Calu3 (cell line): ENCODE measurements at regions not wholly inside any gene's neighbourhood (a gene's known extent, or its start where the extent isn't known, plus 50 kb on each side); places are given as distances from the start of the nearest gene placed in this dataset.

Source experiments
- BruUV-seq: library from RNA; stranded (reverse); fragments of 400-500 nt; replicated peaks from 2 replicates; lab custom pipeline; 2021; lab: Mats Ljungman, UMichigan
- CTCF ChIA-PET: fragments of 300-600 bp; sonication (Branson Sonifier 250); formaldehyde crosslinking; loops from one replicate; lab custom pipeline; 2022; ENCODE audit warnings: antibody characterized with exemption; lab: Charles Lee
- DNase-seq: peaks from one replicate; pipeline ENCODE4 v3.0.0; 2022
- H3K27ac Mint-ChIP-seq: one replicate; pipeline ENCODE4 v1.8.0; 2022; ENCODE audit warnings: mixed read lengths; ENCODE audit not compliant: unreplicated experiment
- H3K27me3 Mint-ChIP-seq: one replicate; pipeline ENCODE4 v1.8.0; 2022; ENCODE audit warnings: mixed read lengths; ENCODE audit not compliant: unreplicated experiment
- H3K36me3 Mint-ChIP-seq: one replicate; pipeline ENCODE4 v1.8.0; 2022; ENCODE audit warnings: mild to moderate bottlenecking, moderate library complexity, mixed read lengths; ENCODE audit not compliant: insufficient read depth, unreplicated experiment
- H3K4me1 Mint-ChIP-seq: one replicate; pipeline ENCODE4 v1.8.0; 2022; ENCODE audit warnings: mild to moderate bottlenecking, low read depth, mixed read lengths; ENCODE audit not compliant: unreplicated experiment
- H3K4me3 Mint-ChIP-seq: one replicate; pipeline ENCODE4 v1.8.0; 2022; ENCODE audit warnings: mild to moderate bottlenecking, low read depth, moderate library complexity, mixed read lengths; ENCODE audit not compliant: unreplicated experiment
- H3K9me3 Mint-ChIP-seq: one replicate; pipeline ENCODE4 v1.8.0; 2022; ENCODE audit warnings: low read depth, mixed read lengths; ENCODE audit not compliant: unreplicated experiment
- intact Hi-C: fragments of 100-400 bp; cut with micrococcal nuclease; formaldehyde crosslinking; loops from one replicate; pipeline ENCODE4 v1.10.0; 2022; ENCODE audit not compliant: unreplicated experiment
- TF ChIP-seq, protein P1 (sequence below): fragments of 200-600 bp; IDR thresholded peaks from one replicate; pipeline ENCODE4 v1.8.0; 2022; ENCODE audit warnings: antibody characterized with exemption; ENCODE audit not compliant: unreplicated experiment

DNA sequence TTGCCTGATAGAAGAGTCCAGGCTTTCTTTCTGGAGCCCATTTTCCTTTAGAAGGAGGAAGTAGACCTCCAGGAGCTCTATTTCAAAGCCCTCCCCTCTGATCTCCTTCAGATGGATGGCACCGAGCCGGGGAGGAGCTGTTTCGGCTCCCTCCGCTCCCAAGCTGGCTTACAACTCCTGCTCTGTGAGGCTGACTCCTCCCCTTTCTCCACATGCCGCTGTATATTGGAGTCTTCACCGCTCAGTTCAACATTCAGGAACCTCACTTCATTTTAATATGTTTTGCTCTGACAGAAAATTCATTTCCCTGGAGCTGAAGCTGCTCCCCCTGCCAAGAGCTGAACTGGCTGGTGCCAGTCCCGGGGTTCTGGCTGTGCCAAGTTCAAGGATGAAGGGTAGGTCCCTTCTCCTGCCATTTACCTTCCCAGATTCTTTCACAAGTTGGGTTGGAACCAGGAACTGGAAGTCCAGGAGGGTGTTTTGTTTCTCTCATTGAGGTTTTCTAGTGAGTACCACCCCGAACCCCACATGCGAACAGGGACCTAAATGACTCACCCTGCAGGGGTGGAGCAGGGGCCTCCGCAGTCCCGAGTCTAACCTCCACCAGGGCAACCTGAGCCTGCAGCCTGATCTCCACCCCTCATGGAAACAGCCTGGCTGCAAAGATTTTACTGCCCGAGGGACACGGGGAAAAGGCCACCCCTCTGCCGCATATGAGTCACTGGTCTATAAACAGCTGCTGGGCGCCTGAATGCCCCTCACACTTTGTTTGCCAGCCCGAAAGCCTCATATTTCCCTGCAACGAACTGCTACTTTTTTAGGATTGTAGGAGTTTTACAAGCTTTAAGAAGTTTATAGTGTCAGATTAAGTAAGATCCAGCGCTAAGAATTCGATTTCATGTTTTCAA is 68.6 kb upstream of the FOXA2 start:
- DNase-seq = no peak
- BruUV-seq = no TSS peak
- intact Hi-C loops = no loop called here

DNA sequence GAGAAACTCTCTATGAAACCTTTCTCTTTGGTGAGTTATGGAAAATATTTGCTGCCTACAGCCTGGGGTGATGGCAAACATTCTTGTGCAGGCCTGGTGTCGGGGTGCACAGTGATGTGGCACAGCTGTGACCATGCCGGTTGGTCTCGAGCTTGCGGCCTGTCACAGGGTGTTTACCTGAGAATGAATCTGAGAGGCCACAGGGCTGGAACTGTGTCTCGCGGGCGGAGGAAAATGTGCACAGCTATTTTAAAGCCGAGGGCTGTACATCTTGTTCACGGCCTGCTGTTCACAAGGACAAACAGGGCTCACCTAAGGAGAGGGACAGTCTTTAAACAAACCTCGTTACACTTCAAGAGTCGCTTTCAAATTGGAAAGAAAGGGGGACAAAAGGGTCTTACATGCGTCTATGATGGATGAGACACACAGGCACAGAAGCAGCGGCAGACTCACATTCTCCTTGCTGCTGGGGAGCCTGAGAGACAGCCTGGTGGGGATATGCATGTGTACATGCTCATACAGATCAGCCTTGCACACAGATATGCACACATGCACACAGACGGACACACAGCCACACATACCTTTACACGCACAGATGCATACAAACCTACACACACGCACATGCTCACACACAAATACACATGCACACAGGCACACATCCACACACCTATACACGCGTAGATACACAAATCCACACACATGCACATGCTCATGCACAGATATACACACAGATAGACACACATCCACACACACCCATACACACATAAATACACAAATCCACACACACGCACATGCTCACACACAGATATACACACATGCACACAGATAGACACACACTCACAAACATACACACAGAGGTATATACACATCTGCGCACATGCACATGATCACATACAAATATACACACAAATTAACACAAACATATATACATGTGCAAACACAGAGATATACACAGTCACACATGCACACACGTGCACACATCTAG is 69.6 kb upstream of the FOXA2 start:
- intact Hi-C loops = no loop called here
- H3K36me3 Mint-ChIP-seq = no peaks in the 10 kb centered on the region
- CTCF ChIA-PET = no interaction called here

More for the DNA sequence above, 68.6 kb upstream of the FOXA2 start:
- Mint-ChIP-seq H3K27ac (no peak overlapping the region), H3K9me3 (no peaks in the 10 kb centered on the region), H3K27me3 (no peaks in the 10 kb centered on the region), H3K36me3 (no peaks in the 10 kb centered on the region), H3K4me3 (no peak overlapping the region), H3K4me1 (no peaks in the 10 kb centered on the region)
- CTCF ChIA-PET = no interaction called here
- TF ChIP-seq, protein P1, sequence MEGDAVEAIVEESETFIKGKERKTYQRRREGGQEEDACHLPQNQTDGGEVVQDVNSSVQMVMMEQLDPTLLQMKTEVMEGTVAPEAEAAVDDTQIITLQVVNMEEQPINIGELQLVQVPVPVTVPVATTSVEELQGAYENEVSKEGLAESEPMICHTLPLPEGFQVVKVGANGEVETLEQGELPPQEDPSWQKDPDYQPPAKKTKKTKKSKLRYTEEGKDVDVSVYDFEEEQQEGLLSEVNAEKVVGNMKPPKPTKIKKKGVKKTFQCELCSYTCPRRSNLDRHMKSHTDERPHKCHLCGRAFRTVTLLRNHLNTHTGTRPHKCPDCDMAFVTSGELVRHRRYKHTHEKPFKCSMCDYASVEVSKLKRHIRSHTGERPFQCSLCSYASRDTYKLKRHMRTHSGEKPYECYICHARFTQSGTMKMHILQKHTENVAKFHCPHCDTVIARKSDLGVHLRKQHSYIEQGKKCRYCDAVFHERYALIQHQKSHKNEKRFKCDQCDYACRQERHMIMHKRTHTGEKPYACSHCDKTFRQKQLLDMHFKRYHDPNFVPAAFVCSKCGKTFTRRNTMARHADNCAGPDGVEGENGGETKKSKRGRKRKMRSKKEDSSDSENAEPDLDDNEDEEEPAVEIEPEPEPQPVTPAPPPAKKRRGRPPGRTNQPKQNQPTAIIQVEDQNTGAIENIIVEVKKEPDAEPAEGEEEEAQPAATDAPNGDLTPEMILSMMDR = no peak

DNA sequence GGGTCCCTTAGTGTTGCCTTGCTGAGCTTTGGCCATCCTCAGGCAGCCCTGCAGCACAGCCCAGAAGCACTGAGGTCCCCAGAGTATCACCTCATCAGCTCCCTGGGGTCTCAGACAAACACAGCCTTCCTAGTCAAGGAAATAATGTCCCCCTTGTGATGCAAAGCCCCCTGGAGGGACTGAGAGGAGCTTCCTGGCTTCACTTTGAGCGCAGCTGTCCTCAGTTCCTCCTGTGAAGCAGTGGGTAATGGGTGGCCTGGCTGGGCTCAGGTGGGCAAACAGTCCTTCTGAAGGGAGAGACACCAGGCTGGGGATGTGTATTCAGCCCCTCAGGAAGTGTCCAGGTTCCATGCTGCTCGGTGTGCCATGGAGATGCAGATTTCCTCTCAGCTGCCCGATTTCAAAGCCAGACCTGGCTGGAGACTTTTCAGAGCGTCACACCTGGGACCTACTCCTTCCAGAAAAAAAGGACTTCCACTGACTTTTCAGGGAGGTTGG is 79.2 kb upstream of the FOXA2 start:
- BruUV-seq = no TSS peak
- intact Hi-C loops = no loop called here
- Mint-ChIP-seq H3K36me3 (no peaks in the 10 kb centered on the region), H3K9me3 (no peaks in the 10 kb centered on the region), H3K27me3 (peaks cover 25% of the 10 kb centered on the region), H3K4me3 (no peak overlapping the region), H3K4me1 (no peaks in the 10 kb centered on the region), H3K27ac (no peak overlapping the region)
- TF ChIP-seq, protein P1 = no peak
- CTCF ChIA-PET = no interaction called here
- DNase-seq = no peak

More for the DNA sequence above, 69.6 kb upstream of the FOXA2 start:
- Mint-ChIP-seq H3K27me3 (no peaks in the 10 kb centered on the region), H3K4me1 (no peaks in the 10 kb centered on the region), H3K9me3 (no peaks in the 10 kb centered on the region), H3K27ac (no peak overlapping the region), H3K4me3 (no peak overlapping the region)
- BruUV-seq = no TSS peak
- DNase-seq = no peak
- TF ChIP-seq, protein P1 = no peak

DNA sequence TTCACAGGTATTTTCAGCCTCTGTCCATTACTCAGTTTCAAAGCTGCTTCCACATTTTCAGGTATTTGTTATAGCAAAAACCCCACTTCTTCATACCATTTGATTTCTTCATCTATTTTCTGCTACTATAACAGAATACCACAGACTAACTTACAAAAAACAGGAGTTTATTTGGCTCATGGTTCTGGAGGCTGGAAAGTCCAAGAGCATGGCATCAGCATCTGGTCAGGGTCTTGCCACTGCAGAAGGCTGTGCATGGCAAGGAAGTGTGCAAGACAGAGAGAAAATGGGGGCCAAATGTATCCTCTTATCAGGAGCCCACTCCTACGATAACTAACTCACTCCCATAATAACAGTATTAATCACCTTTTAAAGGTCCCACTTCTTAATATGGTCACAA is 82.8 kb upstream of the FOXA2 start:
- intact Hi-C loops = no loop called here
- H3K36me3 Mint-ChIP-seq = no peaks in the 10 kb centered on the region
- TF ChIP-seq, protein P1 = no peak
- no peak overlapping the region for H3K27ac Mint-ChIP-seq
- peaks cover 22% of the 10 kb centered on the region for H3K27me3 Mint-ChIP-seq
- DNase-seq = no peak
- no TSS peak for BruUV-seq
- peaks cover 4% of the 10 kb centered on the region for H3K9me3 Mint-ChIP-seq
- CTCF ChIA-PET = no interaction called here
- no peaks in the 10 kb centered on the region for H3K4me1 Mint-ChIP-seq
- H3K4me3 Mint-ChIP-seq = no peak overlapping the region
